ENCODE measurements at regions not wholly inside any gene's neighbourhood (a gene's known extent, or its start where the extent isn't known, plus 50 kb on each side); places are given as distances from the start of the nearest gene placed in this dataset.

GRCh38 chr9:32294106-32294505, 90.3 kb upstream of the ACO1 start:
- H3K4me3 Mint-ChIP-seq, result no peak overlapping the region
- no peak for DNase-seq
- Histone ChIP-seq H3K9me3 (no peaks in the 10 kb centered on the region), H3K36me3 (ENCODE audit: control insufficient read depth in 2 of 2, extremely low read depth in 1 of 2, insufficient read depth in 1 of 2, low read length in 1 of 2) (no peaks in the 10 kb centered on the region), H3K27me3 (replicated peaks in 1 of 2; ENCODE audit: control insufficient read depth in 2 of 2, extremely low read depth in 1 of 2, insufficient read depth in 2 of 2, low read length in 1 of 2) (peaks cover 0 to 10% of the 10 kb centered on the region in 2 experiments), H3K4me3 (ENCODE audit: control insufficient read depth in 1 of 2, extremely low read depth in 1 of 2, low read length in 1 of 2) (no peak overlapping the region), H3K27ac (ENCODE audit: low read length) (no peak overlapping the region), H3K4me1 (ENCODE audit: control insufficient read depth in 1 of 2, extremely low read depth in 1 of 2, insufficient read depth in 2 of 2, low read length in 2 of 2) (no peaks in the 10 kb centered on the region)
- ATAC-seq (replicated peaks in 1 of 4), result no peak
- H3K4me1 Mint-ChIP-seq, result no peaks in the 10 kb centered on the region
- POLR2A ChIA-PET, result no interaction called here
- H3K36me3 Mint-ChIP-seq, result no peaks in the 10 kb centered on the region
- CTCF ChIA-PET, result no interaction called here
- no peak overlapping the region for H3K27ac Mint-ChIP-seq
- H3K9me3 Mint-ChIP-seq, result peaks cover 0 to 4% (median 0%) of the 10 kb centered on the region in 3 donors
- H3K27me3 Mint-ChIP-seq, result peaks cover 24 to 27% of the 10 kb centered on the region in 2 donors
- 82% methylated on average over 2 of the region's 2 CpGs for WGBS (ENCODE audit: insufficient coverage)

- no peaks in the 10 kb centered on the region for H3K9me3 ChIP-seq
- Mint-ChIP-seq H3K27ac (no peak overlapping the region), H3K4me3 (no peak overlapping the region), H3K4me1 (no peaks in the 10 kb centered on the region), H3K27me3 (peaks cover 13% of the 10 kb centered on the region in 2 donors), H3K9me3 (peaks cover 0 to 4% (median 0%) of the 10 kb centered on the region in 3 donors), H3K36me3 (no peaks in the 10 kb centered on the region)
- H3K4me1 ChIP-seq (ENCODE audit: control insufficient read depth in 1 of 2, extremely low read depth in 1 of 2, insufficient read depth in 2 of 2, low read length in 2 of 2), result no peaks in the 10 kb centered on the region
- CTCF ChIA-PET, result no interaction called here
- no peak overlapping the region for H3K27ac ChIP-seq (ENCODE audit: low read length)
- H3K27me3 ChIP-seq (replicated peaks in 1 of 2; ENCODE audit: control insufficient read depth in 2 of 2, extremely low read depth in 1 of 2, insufficient read depth in 2 of 2, low read length in 1 of 2), result no peaks in the 10 kb centered on the region
- POLR2A ChIA-PET, result no interaction called here
- ATAC-seq (replicated peaks in 1 of 4) (no peak), DNase-seq (no peak)
- H3K36me3 ChIP-seq (ENCODE audit: control insufficient read depth in 2 of 2, extremely low read depth in 1 of 2, insufficient read depth in 1 of 2, low read length in 1 of 2), result no peaks in the 10 kb centered on the region
- no CpG with 5 or more reads among the region's 2 CpGs for WGBS (ENCODE audit: insufficient coverage)
- no peak overlapping the region for H3K4me3 ChIP-seq (ENCODE audit: control insufficient read depth in 1 of 2, extremely low read depth in 1 of 2, low read length in 1 of 2)
Measured at GRCh38 chr9:32300373-32300772, 84.1 kb upstream of the ACO1 start.

GRCh38 chr9:32304495-32304894, 79.9 kb upstream of the ACO1 start:
- Histone ChIP-seq H3K4me3 (ENCODE audit: control insufficient read depth in 1 of 2, extremely low read depth in 1 of 2, low read length in 1 of 2) (no peak overlapping the region), H3K9me3 (no peaks in the 10 kb centered on the region), H3K27ac (ENCODE audit: low read length) (no peak overlapping the region), H3K4me1 (ENCODE audit: control insufficient read depth in 1 of 2, extremely low read depth in 1 of 2, insufficient read depth in 2 of 2, low read length in 2 of 2) (no peaks in the 10 kb centered on the region), H3K27me3 (replicated peaks in 1 of 2; ENCODE audit: control insufficient read depth in 2 of 2, extremely low read depth in 1 of 2, insufficient read depth in 2 of 2, low read length in 1 of 2) (no peaks in the 10 kb centered on the region), H3K36me3 (ENCODE audit: control insufficient read depth in 2 of 2, extremely low read depth in 1 of 2, insufficient read depth in 1 of 2, low read length in 1 of 2) (no peaks in the 10 kb centered on the region)
- ChIA-PET POLR2A (no interaction called here), CTCF (no interaction called here)
- Mint-ChIP-seq H3K9me3 (peaks cover 0 to 8% (median 8%) of the 10 kb centered on the region in 3 donors), H3K27me3 (peaks cover 0 to 10% of the 10 kb centered on the region in 2 donors), H3K4me1 (no peaks in the 10 kb centered on the region), H3K4me3 (no peak overlapping the region), H3K27ac (no peak overlapping the region), H3K36me3 (no peaks in the 10 kb centered on the region)
- DNase-seq, result no peak
- ATAC-seq (replicated peaks in 1 of 4), result no peak
- no CpG with 5 or more reads among the region's 1 CpG for WGBS (ENCODE audit: insufficient coverage)

GRCh38 chr9:32306006-32306405, 78.4 kb upstream of the ACO1 start:
- Histone ChIP-seq H3K27me3 (replicated peaks in 1 of 2; ENCODE audit: control insufficient read depth in 2 of 2, extremely low read depth in 1 of 2, insufficient read depth in 2 of 2, low read length in 1 of 2) (no peaks in the 10 kb centered on the region), H3K9me3 (no peaks in the 10 kb centered on the region), H3K4me3 (ENCODE audit: control insufficient read depth in 1 of 2, extremely low read depth in 1 of 2, low read length in 1 of 2) (no peak overlapping the region), H3K4me1 (ENCODE audit: control insufficient read depth in 1 of 2, extremely low read depth in 1 of 2, insufficient read depth in 2 of 2, low read length in 2 of 2) (no peaks in the 10 kb centered on the region), H3K36me3 (ENCODE audit: control insufficient read depth in 2 of 2, extremely low read depth in 1 of 2, insufficient read depth in 1 of 2, low read length in 1 of 2) (no peaks in the 10 kb centered on the region), H3K27ac (ENCODE audit: low read length) (no peak overlapping the region)
- DNase-seq, result no peak
- Mint-ChIP-seq H3K36me3 (no peaks in the 10 kb centered on the region), H3K4me1 (no peaks in the 10 kb centered on the region), H3K4me3 (no peak overlapping the region), H3K27ac (no peak overlapping the region), H3K27me3 (peaks cover 0 to 7% of the 10 kb centered on the region in 2 donors), H3K9me3 (peaks cover 0 to 8% (median 8%) of the 10 kb centered on the region in 3 donors)
- ChIA-PET CTCF (no interaction called here), POLR2A (interaction anchor here in 1 of 2 donors (0.7 kb wide), 1 partner anchor 9 kb away, joined by 3 read pairs; no protein-coding TSS in a partner anchor)
- no peak for ATAC-seq (replicated peaks in 1 of 4)

GRCh38 chr9:32319312-32319929, 65.0 kb upstream of the ACO1 start:
- no peaks in the 10 kb centered on the region for H3K9me3 ChIP-seq
- Mint-ChIP-seq H3K36me3 (no peaks in the 10 kb centered on the region), H3K27me3 (peaks cover 0 to 3% of the 10 kb centered on the region in 2 donors), H3K9me3 (peaks cover 3 to 10% (median 8%) of the 10 kb centered on the region in 3 donors), H3K4me1 (no peaks in the 10 kb centered on the region), H3K4me3 (no peak overlapping the region), H3K27ac (no peak overlapping the region)
- ChIA-PET POLR2A (no interaction called here), CTCF (no interaction called here)
- 100% methylated on average over 1 of the region's 4 CpGs for WGBS (ENCODE audit: insufficient coverage)
- no peaks in the 10 kb centered on the region for H3K4me1 ChIP-seq (ENCODE audit: control insufficient read depth in 1 of 2, extremely low read depth in 1 of 2, insufficient read depth in 2 of 2, low read length in 2 of 2)
- no peaks in the 10 kb centered on the region for H3K27me3 ChIP-seq (replicated peaks in 1 of 2; ENCODE audit: control insufficient read depth in 2 of 2, extremely low read depth in 1 of 2, insufficient read depth in 2 of 2, low read length in 1 of 2)
- ATAC-seq (replicated peaks in 1 of 4), result no peak
- H3K4me3 ChIP-seq (ENCODE audit: control insufficient read depth in 1 of 2, extremely low read depth in 1 of 2, low read length in 1 of 2), result no peak overlapping the region
- no peak overlapping the region for H3K27ac ChIP-seq (ENCODE audit: low read length)
- H3K36me3 ChIP-seq (ENCODE audit: control insufficient read depth in 2 of 2, extremely low read depth in 1 of 2, insufficient read depth in 1 of 2, low read length in 1 of 2), result no peaks in the 10 kb centered on the region
- DNase-seq, result no peak

GRCh38 chr9:32322622-32323021, 61.8 kb upstream of the ACO1 start:
- H3K27ac ChIP-seq (ENCODE audit: low read length), result no peak overlapping the region
- WGBS (ENCODE audit: insufficient coverage), result 80% methylated on average over 6 of the region's 7 CpGs
- ChIA-PET CTCF (no interaction called here), POLR2A (no interaction called here)
- no peak overlapping the region for H3K4me3 ChIP-seq (ENCODE audit: control insufficient read depth in 1 of 2, extremely low read depth in 1 of 2, low read length in 1 of 2)
- no peak overlapping the region for H3K27ac Mint-ChIP-seq
- H3K4me1 Mint-ChIP-seq, result no peaks in the 10 kb centered on the region
- no peaks in the 10 kb centered on the region for H3K27me3 ChIP-seq (replicated peaks in 1 of 2; ENCODE audit: control insufficient read depth in 2 of 2, extremely low read depth in 1 of 2, insufficient read depth in 2 of 2, low read length in 1 of 2)
- no peaks in the 10 kb centered on the region for H3K4me1 ChIP-seq (ENCODE audit: control insufficient read depth in 1 of 2, extremely low read depth in 1 of 2, insufficient read depth in 2 of 2, low read length in 2 of 2)
- DNase-seq (no peak), ATAC-seq (replicated peaks in 1 of 4) (no peak)
- H3K36me3 Mint-ChIP-seq, result no peaks in the 10 kb centered on the region
- no peaks in the 10 kb centered on the region for H3K9me3 ChIP-seq
- H3K27me3 Mint-ChIP-seq, result peaks cover 10 to 11% of the 10 kb centered on the region in 2 donors
- H3K4me3 Mint-ChIP-seq, result no peak overlapping the region
- no peaks in the 10 kb centered on the region for H3K9me3 Mint-ChIP-seq
- no peaks in the 10 kb centered on the region for H3K36me3 ChIP-seq (ENCODE audit: control insufficient read depth in 2 of 2, extremely low read depth in 1 of 2, insufficient read depth in 1 of 2, low read length in 1 of 2)

GRCh38 chr9:32326146-32326545, 58.3 kb upstream of the ACO1 start:
- Mint-ChIP-seq H3K4me1 (no peaks in the 10 kb centered on the region), H3K9me3 (no peaks in the 10 kb centered on the region), H3K27me3 (peaks cover 20 to 21% of the 10 kb centered on the region in 2 donors), H3K4me3 (no peak overlapping the region), H3K27ac (no peak overlapping the region), H3K36me3 (no peaks in the 10 kb centered on the region)
- no peaks in the 10 kb centered on the region for H3K9me3 ChIP-seq
- no peaks in the 10 kb centered on the region for H3K36me3 ChIP-seq (ENCODE audit: control insufficient read depth in 2 of 2, extremely low read depth in 1 of 2, insufficient read depth in 1 of 2, low read length in 1 of 2)
- H3K4me3 ChIP-seq (ENCODE audit: control insufficient read depth in 1 of 2, extremely low read depth in 1 of 2, low read length in 1 of 2), result no peak overlapping the region
- no peak for DNase-seq
- POLR2A ChIA-PET, result no interaction called here
- H3K27ac ChIP-seq (ENCODE audit: low read length), result no peak overlapping the region
- CTCF ChIA-PET, result no interaction called here
- ATAC-seq (replicated peaks in 1 of 4), result no peak
- no CpG with 5 or more reads among the region's 2 CpGs for WGBS (ENCODE audit: insufficient coverage)
- no peaks in the 10 kb centered on the region for H3K27me3 ChIP-seq (replicated peaks in 1 of 2; ENCODE audit: control insufficient read depth in 2 of 2, extremely low read depth in 1 of 2, insufficient read depth in 2 of 2, low read length in 1 of 2)
- H3K4me1 ChIP-seq (ENCODE audit: control insufficient read depth in 1 of 2, extremely low read depth in 1 of 2, insufficient read depth in 2 of 2, low read length in 2 of 2), result no peaks in the 10 kb centered on the region

Measured in T-cell (primary cell).